ENCODE measurements at regions not wholly inside any gene's neighbourhood (a gene's known extent, or its start where the extent isn't known, plus 50 kb on each side); places are given as distances from the start of the nearest gene placed in this dataset.

DNA sequence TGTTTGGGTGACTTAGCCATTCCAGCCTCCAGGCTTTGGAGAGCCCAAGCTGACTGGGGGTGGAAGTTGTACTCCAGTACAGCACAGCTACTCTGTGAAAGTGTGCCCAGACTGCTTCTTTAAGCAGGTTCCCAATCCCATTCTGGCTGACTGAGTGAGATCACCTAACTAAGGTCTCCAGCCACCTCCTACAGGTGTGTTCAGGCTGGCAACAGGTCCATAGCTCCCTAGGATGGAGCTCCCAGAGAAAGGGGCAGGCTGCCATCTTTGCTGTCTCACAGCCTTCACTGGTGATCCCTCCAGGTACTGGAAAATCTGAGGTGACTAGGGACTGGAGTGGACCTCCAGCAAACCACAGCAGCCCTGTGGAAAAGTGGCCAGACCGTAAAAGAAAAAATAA lies 445.3 kb upstream of the KCNMB2 start:
- TF ChIP-seq EZH2 (IDR thresholded peaks at IDR 0.05; ENCODE audit: low read length, unreplicated experiment) = no peak
- TF ChIP-seq, protein P1, sequence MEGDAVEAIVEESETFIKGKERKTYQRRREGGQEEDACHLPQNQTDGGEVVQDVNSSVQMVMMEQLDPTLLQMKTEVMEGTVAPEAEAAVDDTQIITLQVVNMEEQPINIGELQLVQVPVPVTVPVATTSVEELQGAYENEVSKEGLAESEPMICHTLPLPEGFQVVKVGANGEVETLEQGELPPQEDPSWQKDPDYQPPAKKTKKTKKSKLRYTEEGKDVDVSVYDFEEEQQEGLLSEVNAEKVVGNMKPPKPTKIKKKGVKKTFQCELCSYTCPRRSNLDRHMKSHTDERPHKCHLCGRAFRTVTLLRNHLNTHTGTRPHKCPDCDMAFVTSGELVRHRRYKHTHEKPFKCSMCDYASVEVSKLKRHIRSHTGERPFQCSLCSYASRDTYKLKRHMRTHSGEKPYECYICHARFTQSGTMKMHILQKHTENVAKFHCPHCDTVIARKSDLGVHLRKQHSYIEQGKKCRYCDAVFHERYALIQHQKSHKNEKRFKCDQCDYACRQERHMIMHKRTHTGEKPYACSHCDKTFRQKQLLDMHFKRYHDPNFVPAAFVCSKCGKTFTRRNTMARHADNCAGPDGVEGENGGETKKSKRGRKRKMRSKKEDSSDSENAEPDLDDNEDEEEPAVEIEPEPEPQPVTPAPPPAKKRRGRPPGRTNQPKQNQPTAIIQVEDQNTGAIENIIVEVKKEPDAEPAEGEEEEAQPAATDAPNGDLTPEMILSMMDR (conservative IDR thresholded peaks at IDR 0.05; ENCODE audit: low read depth, low read length) = no peak

Measured in PC-3 (cell line).